ENCODE measurements at regions not wholly inside any gene's neighbourhood (a gene's known extent, or its start where the extent isn't known, plus 50 kb on each side); places are given as distances from the start of the nearest gene placed in this dataset.

DNA sequence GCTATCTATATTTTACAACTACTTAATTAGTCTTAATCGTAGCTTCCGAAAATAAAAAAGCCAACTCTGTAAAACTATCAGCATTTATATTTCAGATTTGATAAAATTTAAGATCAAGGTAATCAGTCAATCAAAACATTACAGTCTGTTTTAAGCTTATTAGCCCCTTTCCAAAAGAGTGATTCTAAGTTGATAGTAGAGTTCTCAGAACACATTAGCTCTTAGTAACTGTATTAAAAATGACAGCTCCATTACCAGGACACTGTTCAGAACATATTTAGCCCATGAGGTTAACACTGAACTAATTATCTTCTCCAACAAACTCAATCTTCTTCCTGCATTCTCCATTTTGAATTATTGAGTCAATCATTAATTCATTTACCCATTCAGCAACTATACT, 110.3 kb upstream of the PALS2 start:
- no peak for TF ChIP-seq CTCF (IDR thresholded peaks at IDR 0.05; ENCODE audit: poor library complexity)
- no peak for TF ChIP-seq EZH2 (IDR thresholded peaks at IDR 0.05; ENCODE audit: borderline replicate concordance)

All from hepatocyte (in vitro differentiated cells).